ENCODE measurements at regions not wholly inside any gene's neighbourhood (a gene's known extent, or its start where the extent isn't known, plus 50 kb on each side); places are given as distances from the start of the nearest gene placed in this dataset.

- no peaks in the 10 kb centered on the region for H3K9me2 ChIP-seq (replicated peaks; ENCODE audit: insufficient read depth, low read length)
- no peak overlapping the region for H3K27ac ChIP-seq (ENCODE audit: low read depth, low read length)
- no peak overlapping the region for H3K9ac ChIP-seq (ENCODE audit: low read length)
- no peaks in the 10 kb centered on the region for H3F3A ChIP-seq (ENCODE audit: insufficient read depth)
- no peaks in the 10 kb centered on the region for H4K20me1 ChIP-seq (ENCODE audit: low read depth, low read length)
- H3K9me3 ChIP-seq (ENCODE audit: insufficient read depth, low read length): no peaks in the 10 kb centered on the region
- no peak overlapping the region for H3K4me3 ChIP-seq (ENCODE audit: insufficient read depth, low read length, poor library complexity, severe bottlenecking)
- TF ChIP-seq, protein P1, sequence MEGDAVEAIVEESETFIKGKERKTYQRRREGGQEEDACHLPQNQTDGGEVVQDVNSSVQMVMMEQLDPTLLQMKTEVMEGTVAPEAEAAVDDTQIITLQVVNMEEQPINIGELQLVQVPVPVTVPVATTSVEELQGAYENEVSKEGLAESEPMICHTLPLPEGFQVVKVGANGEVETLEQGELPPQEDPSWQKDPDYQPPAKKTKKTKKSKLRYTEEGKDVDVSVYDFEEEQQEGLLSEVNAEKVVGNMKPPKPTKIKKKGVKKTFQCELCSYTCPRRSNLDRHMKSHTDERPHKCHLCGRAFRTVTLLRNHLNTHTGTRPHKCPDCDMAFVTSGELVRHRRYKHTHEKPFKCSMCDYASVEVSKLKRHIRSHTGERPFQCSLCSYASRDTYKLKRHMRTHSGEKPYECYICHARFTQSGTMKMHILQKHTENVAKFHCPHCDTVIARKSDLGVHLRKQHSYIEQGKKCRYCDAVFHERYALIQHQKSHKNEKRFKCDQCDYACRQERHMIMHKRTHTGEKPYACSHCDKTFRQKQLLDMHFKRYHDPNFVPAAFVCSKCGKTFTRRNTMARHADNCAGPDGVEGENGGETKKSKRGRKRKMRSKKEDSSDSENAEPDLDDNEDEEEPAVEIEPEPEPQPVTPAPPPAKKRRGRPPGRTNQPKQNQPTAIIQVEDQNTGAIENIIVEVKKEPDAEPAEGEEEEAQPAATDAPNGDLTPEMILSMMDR (IDR thresholded peaks at IDR 0.05; ENCODE audit: insufficient read depth, low read length, poor library complexity, severe bottlenecking): no peak
- TF ChIP-seq EZH2phosphoT487 (conservative IDR thresholded peaks at IDR 0.05; ENCODE audit: low read length): no peak
- no peaks in the 10 kb centered on the region for H3K27me3 ChIP-seq (ENCODE audit: low read length)
- no peaks in the 10 kb centered on the region for H3K79me2 ChIP-seq (ENCODE audit: insufficient read depth, low read length)
- H3K4me2 ChIP-seq (ENCODE audit: low read depth, low read length, poor library complexity, severe bottlenecking): no peak overlapping the region
- no peak overlapping the region for H2AFZ ChIP-seq (ENCODE audit: low read depth, low read length, severe bottlenecking)
- no peaks in the 10 kb centered on the region for H3K36me3 ChIP-seq (ENCODE audit: low read length)
Observed at GRCh38 chr14:40899435-40899834, 707.2 kb upstream of the LRFN5 start.

GRCh38 chr14:40894846-40895245 lies 711.8 kb upstream of the LRFN5 start:
- H3K27me3 ChIP-seq (ENCODE audit: low read length): no peaks in the 10 kb centered on the region
- TF ChIP-seq, protein P1 (IDR thresholded peaks at IDR 0.05; ENCODE audit: insufficient read depth, low read length, poor library complexity, severe bottlenecking): no peak
- no peak for TF ChIP-seq EZH2phosphoT487 (conservative IDR thresholded peaks at IDR 0.05; ENCODE audit: low read length)
- H3K9ac ChIP-seq (ENCODE audit: low read length): no peak overlapping the region
- H3K27ac ChIP-seq (ENCODE audit: low read depth, low read length): no peak overlapping the region
- H3K36me3 ChIP-seq (ENCODE audit: low read length): no peaks in the 10 kb centered on the region
- H3K79me2 ChIP-seq (ENCODE audit: insufficient read depth, low read length): no peaks in the 10 kb centered on the region
- no peak overlapping the region for H3K4me3 ChIP-seq (ENCODE audit: insufficient read depth, low read length, poor library complexity, severe bottlenecking)
- H3F3A ChIP-seq (ENCODE audit: insufficient read depth): no peaks in the 10 kb centered on the region
- H2AFZ ChIP-seq (ENCODE audit: low read depth, low read length, severe bottlenecking): peak overlapping the region; percentile 64
- no peaks in the 10 kb centered on the region for H4K20me1 ChIP-seq (ENCODE audit: low read depth, low read length)
- H3K4me2 ChIP-seq (ENCODE audit: low read depth, low read length, poor library complexity, severe bottlenecking): no peak overlapping the region
- no peaks in the 10 kb centered on the region for H3K9me3 ChIP-seq (ENCODE audit: insufficient read depth, low read length)
- no peaks in the 10 kb centered on the region for H3K9me2 ChIP-seq (replicated peaks; ENCODE audit: insufficient read depth, low read length)

DNA sequence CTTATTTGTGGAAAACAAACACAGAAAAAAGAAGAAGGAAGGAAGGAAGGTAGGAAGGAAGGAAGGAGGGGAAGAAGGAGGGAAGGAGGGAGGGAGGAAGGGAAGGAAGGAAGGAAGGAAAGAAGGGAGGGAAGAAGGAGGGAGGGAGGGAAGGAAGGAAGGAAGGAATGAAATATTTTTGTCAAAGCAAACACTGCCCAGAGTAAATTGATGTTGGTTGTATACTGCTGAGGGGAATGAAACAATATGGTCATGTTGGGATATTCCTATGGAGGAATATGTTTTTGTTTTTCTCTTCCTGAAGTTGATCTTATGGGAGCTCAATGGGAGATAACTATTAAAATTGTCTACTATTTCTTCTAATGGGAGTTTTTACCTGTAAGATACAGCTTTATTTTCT lies 717.5 kb upstream of the LRFN5 start:
- no peaks in the 10 kb centered on the region for H3K9me2 ChIP-seq (replicated peaks; ENCODE audit: insufficient read depth, low read length)
- no peak for TF ChIP-seq EZH2phosphoT487 (conservative IDR thresholded peaks at IDR 0.05; ENCODE audit: low read length)
- TF ChIP-seq, protein P1 (IDR thresholded peaks at IDR 0.05; ENCODE audit: insufficient read depth, low read length, poor library complexity, severe bottlenecking): no peak

More for the DNA sequence above, 717.5 kb upstream of the LRFN5 start:
- Histone ChIP-seq H3K36me3 (ENCODE audit: low read length) (no peaks in the 10 kb centered on the region), H3K27ac (ENCODE audit: low read depth, low read length) (no peak overlapping the region), H3K27me3 (ENCODE audit: low read length) (no peaks in the 10 kb centered on the region), H2AFZ (ENCODE audit: low read depth, low read length, severe bottlenecking) (no peak overlapping the region), H3K4me2 (ENCODE audit: low read depth, low read length, poor library complexity, severe bottlenecking) (no peak overlapping the region), H3K9me3 (ENCODE audit: insufficient read depth, low read length) (no peaks in the 10 kb centered on the region), H3F3A (ENCODE audit: insufficient read depth) (no peaks in the 10 kb centered on the region), H3K4me3 (ENCODE audit: insufficient read depth, low read length, poor library complexity, severe bottlenecking) (no peak overlapping the region), H4K20me1 (ENCODE audit: low read depth, low read length) (no peaks in the 10 kb centered on the region), H3K79me2 (ENCODE audit: insufficient read depth, low read length) (no peaks in the 10 kb centered on the region), H3K9ac (ENCODE audit: low read length) (no peak overlapping the region)
